Suppressor macrophage (primary cell): ENCODE measurements at regions not wholly inside any gene's neighbourhood (a gene's known extent, or its start where the extent isn't known, plus 50 kb on each side); places are given as distances from the start of the nearest gene placed in this dataset.

Experiments used
- DNase-seq, 4 experiments: peaks; one replicate each; pipeline ENCODE4 v3.0.0-alpha.2; 2020 to 2022

DNA sequence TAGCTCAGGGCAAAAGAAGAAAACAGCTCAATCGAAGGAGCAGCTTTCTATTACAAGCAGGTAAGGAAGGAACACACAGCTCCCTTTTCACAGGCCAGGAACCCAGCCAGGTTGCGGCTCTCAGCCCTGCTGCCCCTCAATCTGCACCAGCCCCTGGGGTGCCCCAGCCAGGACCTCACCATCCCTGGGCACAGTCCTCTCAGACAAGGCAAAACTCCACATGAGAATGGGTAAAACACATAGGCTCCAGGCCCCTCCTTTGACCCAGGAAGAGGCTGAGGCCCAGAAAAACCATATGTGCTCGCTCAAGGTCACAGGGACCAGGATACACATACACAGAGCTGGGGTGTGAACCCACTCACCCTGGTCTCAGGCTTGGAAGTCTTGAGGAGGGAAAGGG is 178.7 kb upstream of the TLE3 start:
- no peak for DNase-seq

DNA sequence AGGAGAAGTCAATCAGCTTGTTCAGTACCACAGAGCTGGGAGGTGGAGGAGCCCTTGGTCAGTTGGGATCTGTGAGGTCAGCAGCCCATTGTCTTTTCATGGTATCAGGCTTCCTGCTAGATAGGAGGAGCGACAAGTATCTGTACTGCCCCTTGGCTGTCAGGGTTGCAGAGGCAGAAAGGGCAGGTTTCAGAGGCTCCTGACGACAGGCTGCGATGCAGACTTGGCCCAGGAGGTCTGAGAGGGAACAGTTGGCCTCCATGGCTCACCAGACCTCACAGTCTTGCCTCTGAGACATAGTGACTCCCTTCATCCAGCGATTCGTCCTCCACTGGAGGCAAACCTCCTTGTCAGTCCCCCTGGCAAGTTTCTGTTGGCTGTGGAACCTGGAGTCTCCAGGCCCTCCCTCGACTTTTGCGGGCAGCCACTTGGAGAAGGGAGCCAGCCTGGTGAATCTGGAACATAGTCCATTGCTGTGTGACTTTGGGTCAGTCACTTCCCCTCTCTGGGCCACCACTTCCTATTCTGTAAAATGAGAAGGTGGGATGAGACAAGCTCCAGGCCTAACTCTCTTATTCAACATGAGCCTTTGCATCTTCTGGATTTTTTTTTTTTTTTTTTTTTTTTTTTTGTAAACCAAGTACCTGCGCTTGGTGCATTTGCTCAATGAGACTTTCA is 177.9 kb upstream of the TLE3 start:
- DNase-seq, result peak in 1 of 4 experiments; percentile 35

DNA sequence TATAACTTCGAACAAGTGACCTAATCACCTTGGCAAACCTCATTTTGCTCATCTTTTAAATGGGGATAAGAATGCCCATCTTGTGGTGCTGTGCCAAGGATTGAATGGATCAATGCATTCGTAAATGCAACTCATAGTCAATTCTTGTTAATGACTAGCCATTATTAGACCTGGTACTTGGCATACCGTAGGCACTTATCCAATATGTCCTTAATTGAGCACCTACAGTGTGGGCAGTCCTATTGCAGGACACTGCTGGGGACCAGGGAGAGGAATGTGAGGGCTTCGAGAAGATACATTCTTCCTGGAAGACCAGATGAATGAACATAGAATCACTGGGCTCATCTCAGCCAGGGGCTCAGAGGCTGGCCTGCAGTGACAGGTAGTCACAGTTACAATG is 177.2 kb upstream of the TLE3 start:
- DNase-seq, result no peak

DNA sequence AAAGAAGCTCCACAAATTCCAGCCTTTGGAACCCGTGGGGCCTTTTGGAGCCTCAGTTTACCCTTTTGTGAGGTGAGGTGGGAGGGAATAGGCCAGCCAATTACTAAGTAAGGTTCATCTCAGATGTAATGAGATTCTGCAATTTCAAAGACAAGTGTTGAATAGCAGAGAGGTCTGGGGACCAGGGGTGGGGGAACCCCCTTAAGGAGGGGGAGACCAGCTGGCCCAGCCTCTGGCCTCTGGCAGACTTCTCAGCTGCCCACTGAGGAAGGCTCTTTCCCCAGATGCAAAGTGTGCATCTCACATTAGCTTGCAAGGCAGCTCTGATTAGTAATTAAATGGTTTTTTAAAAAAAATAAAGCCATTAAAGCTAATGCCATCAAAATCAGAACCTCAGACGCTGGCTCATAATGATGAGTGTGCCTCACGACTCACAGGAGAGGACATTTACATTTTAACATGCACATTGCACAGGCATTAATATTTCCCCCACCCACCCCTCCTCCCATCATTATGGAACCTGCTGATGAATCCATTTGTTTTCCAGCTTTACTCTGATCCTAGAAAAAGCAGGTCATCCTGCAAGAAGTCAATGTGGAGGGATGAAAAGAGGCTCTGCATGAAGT is 176.7 kb upstream of the TLE3 start:
- DNase-seq, result no peak

DNA sequence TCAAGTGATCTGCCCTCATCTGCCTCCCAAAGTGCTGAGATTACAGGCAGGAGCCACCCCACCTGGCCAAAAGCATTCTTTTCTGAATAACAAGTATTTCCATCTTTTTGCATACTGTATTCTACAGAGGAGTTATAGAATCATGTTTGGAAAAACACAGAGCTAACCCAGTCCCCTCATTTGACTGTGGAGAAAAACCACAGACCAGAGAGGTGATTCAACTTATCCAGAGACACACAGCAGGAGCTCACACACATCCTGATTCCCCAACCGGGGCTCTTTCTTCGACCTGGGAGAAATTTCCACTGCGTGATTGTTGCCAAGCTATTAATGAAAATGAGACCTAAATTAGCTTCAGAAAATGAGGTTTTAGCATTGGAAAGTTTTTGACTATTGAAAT is 176.1 kb upstream of the TLE3 start:
- no peak for DNase-seq

DNA sequence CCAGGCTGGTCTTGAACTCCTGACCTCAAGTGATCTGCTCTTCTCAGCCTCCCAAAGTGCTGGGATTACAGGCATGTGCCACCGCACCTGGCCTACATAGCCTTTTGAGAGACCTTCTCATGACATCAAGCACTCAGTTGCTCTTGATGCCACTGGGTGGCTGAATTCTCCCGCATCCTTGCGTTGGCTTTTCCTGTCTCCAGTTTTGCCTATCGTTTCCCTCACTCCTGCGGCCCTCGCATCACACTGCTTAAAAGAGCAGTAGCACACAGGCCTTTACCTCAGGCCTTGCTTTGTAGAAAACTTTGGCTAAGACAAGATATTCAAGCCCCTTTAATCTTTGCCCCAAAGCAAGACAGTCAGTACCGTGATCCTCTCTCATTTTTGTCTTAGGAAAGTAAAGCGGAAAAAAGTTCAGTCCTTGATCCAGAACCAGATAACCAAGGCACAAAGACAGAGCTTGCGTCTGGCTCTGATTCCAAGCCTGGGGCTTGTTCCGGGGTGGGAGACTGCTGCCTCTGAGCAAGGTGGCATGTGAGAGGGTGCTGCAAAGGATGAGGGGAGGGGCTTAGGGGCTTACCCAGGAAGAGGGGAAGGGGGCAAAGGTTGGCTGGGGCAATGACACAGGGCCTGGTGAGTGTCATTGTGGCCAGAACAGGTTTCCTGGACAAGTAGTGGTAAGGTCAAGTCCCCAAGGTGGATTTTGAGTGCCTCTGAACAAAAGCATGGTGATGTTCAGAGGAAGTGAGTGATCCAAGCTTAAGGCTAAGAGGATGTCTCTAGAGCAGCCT is 175.0 kb upstream of the TLE3 start:
- DNase-seq, result no peak

DNA sequence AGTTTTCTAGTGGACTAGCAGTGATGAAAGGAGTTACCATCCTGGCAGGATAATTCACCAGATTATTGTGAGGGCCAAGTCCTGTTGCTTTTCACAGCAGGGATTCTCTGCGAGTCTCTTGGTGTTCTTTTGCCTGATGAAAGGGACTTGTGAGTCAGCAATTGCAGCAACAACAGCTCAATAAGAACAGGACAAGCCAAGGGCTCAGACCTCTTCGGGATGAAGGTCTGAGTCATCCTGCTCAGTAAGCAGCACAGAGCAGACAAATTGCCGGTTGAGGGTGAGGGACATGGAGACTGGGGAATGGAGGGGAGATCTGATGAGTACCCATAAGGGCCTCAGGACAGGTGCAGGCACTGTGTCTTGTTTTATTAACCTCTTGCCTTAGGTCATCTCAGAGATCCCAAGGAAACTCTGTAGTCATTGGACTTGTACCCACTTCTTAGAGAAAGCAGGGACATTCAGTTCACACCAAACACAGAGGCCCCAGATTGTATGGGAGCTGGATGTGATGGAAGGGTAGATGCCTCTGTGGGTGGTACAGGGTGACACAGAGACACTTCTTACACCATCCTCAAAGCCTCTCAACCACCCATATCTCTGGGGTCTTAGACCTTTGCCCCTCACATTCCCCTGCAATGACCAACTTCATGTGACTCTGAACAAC is 173.8 kb upstream of the TLE3 start:
- peak; percentile 77 to 93 (median 87) for DNase-seq

DNA sequence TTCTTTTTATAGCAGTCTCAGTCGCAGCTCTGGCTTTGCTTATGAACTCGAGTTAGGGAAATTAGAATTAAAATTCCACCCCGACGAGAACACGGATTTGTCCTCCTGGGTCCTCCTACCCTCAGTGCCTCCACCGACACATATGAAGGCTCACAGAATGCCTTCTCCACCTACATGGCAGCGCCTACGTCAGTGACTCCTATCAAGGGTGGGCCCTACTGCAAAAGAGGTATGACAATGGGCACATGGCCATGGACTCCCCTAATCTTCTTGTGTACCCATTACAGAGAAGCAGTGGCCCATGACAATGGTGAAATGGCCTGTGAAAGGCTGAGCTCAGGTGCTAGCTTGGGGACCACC is 173.0 kb upstream of the TLE3 start:
- no peak for DNase-seq

DNA sequence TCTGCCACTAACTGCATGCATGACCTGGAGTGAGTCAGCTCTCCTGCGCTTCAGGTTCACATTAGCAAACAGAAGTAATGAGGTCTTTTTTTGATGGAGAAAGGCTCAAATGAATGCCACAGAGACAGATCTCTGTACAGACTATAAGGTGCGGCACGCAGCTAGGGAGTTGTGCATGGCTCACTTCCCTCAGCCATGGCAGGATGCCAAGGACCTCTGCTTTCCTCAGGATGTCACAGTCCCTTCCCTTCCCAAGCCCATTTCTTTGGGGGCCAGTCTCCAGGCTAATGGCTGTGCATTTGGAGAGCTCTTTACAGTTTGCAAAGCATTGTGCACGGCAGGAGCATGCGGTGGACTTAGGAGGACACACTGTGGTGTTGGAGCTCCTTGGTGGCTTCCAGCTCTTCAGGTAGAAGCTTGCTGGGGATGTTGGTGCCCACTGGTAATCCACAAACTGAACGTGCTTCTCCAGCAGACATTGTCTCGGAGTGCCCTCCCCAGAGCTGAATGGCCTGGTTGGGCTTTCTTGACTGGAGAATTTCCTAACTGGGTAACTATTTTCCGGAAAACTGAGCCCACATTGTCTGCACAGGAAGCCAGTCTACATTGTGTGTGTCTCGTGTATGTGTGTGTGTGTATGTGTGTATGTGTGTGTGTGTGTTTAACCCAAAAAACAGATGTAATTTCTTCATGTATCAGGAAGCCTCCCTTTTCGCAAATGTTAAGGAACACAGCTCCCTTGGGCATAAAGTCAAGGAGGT is 172.5 kb upstream of the TLE3 start:
- DNase-seq, result peak; percentile 50 to 77 (median 68)

DNA sequence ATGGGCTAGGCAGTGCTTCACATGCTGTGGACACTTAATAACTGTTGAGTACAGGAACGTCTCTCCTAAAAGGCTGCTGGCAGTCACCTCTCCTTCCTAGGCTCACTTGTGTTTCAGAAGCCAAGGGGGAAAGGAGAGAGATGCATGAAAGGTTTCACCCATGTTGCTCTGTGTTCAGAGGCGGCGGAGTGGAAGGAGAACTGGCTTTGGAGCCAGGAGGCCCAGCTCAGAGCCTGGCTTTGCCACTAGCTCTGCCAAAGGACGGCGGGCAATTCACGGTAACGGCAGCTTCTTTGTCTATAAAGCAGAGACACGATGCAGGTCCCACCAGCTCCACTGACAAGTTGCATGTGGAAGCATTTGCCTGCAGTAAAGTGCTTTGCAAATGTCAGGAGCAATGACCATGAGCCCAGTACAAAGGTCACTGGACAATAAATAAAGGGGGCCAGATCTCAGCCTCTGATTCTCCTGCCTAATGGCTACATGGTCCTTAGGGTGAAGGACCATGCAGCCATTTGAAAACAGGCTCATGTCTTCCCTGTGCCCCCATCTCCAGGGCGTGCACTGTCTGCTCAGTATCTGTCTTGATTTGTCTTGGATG is 171.7 kb upstream of the TLE3 start:
- no peak for DNase-seq

DNA sequence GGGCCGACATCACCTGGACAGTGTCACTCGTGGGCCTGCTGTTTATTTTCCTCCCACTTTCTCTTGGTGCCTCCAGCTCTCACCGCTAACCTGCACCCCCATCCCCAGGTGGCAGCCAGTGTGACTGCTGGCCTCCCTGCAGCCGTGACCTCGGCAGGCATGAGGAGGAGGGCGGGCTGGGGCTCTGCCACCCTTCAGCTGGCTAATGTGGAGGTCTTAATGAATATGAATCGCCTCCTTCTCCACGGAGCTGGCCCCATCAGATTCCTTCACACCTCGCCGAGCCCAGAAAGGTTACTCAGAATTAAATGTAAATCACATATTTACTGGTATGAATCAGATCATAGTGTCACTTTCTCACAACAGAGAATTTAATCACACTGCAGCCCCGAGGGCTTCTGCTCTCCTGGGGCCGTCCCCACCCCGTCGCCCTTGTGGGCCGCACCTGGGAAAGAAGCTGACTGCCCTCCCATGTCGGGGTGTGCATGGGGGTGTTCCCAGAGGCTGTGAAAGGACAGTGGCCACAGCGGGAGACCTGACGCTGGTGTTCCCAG is 171.1 kb upstream of the TLE3 start:
- no peak for DNase-seq

DNA sequence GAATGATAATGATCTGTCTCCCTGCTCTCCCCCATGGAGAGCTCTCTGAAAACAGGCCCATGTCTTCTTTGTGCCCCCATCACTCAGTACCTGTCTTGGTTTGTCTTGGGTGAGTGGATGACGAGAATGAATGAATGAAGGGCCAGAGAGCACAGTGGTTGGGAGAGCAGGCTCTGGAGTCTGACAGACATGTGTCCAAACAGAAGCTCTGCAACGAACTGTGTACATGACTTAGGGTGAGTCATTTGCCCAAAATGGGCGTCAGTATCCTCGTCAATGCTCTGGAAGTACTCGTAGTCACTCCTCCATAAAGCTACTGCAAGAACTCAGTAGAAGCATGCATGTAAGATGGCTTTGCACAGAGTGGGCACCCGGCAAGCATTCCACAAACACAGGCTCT is 170.2 kb upstream of the TLE3 start:
- peak; percentile 79 to 92 (median 86) for DNase-seq

DNA sequence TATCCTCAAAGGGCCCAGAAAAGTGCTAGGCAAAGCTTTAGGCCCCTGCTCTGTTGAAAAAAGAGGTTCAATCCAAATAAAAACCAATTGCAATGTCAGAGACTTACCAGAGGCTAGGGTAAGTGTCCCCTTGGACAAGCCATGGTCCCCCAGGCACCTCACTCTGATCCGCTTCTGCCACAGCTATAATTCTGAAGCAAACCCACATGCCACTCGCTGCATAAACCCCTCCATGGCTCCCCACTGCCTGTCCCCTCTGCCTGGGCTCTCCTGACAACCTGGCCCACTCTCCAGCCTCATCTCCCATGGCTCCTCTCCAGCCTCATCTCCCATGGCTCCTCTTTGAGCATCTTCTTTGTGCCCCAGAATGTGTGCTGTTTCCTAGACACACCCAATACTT is 169.6 kb upstream of the TLE3 start:
- DNase-seq, result no peak

DNA sequence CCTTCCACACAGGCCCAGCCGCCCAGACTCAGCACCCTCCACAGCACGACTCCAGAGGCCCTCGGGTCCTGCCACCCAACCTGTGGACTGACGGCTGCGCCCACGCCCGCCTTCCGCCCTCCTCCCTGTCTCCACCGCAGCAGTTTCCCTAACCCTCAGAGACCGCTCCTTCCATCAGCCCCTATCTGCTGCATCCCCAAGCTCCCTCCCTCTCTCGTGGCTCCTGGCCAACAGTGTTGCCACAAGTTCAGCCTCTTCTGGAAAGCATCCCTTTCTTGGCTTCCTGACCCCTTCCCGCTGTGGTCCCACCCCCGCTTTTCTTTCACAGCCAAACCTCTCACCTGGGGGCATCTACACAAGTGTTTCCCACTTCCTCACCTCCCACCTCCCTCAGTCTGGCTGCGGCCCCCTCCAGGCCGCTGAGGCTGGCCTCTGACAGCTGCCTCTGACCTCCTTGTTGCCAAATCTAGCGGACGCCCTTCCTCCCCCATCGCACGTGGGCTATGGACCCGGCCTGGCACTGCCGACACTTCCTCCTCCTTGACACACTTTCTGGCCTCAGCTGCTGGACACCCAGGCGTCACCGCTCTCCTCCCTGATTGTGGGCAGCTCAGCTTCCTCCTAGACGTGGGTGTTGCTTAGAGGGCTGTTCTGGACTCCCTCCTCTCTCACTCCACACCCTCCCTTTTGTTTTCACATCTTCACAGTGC is 168.8 kb upstream of the TLE3 start:
- DNase-seq, result peak; percentile 95 to 99 (median 98)

DNA sequence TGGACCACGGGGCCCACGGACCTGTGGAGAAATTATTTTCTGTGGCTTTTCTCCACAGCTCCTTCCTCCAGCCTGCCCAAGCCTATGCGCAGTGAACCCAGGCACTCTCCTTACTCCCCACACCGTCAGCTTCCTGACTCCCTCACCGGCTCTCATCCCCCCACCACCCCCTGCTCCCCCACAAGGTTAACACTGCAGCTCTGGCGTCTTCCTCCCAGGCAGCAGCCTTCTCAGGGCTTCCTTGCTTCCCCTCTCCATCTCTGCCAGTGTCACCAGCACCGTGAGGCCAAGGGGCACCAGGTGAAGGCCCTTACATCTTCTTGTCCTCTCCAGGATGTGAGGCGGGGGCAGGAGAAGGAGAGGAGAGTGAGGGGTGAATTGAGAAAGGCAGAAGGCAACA is 168.3 kb upstream of the TLE3 start:
- no peak for DNase-seq

DNA sequence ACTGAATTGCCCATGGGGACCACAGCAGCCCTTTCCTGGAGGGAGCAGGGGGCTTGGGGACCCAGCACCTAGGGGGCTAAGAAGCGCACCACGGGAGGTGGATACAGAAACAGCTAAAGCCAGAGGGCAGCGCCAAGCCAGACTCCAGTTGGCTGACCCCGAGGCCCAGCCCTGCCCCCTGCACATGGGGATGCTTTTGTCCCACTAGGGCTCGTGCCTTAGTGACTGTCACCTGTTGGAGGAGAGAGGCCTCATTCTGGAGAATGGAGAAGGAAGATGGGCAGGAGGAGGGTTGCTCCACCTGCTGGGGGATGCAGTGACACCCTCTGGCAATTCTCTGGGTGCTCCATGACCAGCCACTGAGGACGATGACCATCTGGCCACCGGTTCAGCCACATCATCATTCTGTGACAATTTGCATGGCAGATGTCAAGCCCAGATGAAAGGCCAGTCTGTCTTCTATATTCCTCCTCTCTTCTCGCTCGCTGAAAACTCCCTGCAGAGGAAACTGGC is 167.8 kb upstream of the TLE3 start:
- peak in 2 of 4 experiments; percentile 35 to 38 for DNase-seq

DNA sequence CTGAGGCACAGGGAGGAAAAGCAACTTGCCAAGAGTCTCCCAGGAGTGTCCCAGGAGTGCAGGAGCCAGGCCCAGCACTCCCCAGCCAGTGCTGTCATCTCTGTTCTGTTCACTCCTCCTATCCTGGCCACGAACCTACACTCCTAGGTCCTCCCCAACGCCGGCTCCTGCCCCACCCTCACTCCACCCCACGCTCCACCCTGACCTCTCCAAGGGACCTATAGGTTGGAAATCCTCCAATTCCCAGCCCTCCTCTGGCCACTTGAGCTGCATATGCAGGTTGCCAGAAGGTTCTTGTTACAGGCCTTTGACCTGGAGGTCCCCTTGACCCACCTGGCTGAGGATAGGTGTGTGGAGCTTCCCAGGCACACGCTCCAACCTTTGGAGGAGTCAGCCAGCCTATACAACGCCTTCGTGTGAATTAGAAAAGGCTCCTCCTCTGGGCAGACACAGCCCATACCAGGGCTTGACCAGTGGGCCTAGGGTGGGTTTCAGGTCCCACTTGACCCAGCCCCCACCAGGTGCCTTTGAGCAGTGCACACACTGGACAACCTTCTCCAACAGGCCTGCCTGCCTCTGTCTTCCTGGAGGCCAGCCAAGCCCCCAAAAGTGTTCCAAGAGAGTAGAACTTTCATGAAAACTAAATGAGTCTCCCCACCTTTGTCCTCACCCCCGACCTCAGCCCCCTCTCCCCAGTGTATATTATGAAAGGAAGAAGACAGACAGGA is 167.2 kb upstream of the TLE3 start:
- peak in 2 of 4 experiments; percentile 49 to 53 for DNase-seq

DNA sequence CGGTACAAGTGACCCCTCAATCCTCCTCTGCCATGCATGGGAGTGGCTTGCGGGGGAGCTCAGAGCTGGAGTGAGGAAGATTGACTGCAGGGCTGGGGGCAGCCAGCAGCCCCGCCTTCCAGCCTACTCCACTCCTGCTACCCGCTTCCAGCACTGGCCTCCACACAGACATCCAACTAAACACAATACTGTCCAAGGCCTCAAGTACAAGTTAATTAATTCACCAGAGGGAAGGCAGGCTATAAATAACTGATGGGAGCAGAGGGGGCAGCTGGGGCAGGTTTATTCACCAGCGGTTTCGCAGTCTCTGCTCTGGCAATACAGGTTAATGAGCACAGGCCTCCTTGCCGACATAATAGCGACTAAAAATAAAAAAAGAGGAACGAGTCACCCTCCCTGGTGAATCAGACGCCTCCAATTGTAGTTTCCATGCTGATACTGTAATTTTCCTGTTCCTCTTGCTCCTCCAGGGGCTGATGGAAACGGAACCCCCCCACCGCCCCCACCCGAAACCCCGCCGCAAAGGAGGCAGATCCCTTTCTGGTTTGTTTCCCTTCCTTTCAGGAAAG is 166.4 kb upstream of the TLE3 start:
- DNase-seq, result peak; percentile 84 to 96 (median 90)

DNA sequence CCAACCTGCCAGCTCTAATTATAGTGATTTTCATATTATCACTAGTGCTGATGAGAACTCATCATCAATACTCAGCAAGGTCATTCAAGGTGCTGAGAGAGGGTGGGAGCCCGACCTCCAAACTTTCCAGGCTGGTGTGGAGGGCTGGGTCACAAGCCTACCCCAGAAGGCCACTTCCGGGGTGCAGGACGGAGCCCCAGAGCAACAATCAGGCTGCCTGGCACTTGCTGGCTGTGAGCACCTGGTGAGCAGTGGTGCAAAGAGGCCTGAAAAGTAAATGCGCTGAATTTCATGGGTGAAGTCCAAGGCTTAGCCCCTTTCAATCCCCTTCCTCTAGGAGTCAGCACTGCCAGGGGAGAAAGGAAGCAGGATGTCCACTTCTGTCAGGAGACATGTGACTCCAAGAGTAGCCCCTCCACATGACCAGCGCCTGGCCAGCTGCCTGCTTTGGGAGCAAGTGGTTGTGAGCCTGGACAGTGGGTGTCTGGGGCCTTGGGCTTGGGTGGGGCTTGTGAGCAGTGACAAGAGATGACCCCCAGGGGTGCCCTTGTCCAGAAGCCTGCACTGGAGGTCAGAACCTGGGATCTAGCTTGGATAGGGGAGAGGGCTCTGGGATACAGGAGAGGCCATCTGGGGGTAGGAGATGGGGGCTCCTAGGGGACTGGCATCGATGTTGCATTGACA is 165.0 kb upstream of the TLE3 start:
- peak in 3 of 4 experiments; percentile 40 to 60 (median 47) for DNase-seq
